ENCODE measurements at regions not wholly inside any gene's neighbourhood (a gene's known extent, or its start where the extent isn't known, plus 50 kb on each side); places are given as distances from the start of the nearest gene placed in this dataset.

DNA sequence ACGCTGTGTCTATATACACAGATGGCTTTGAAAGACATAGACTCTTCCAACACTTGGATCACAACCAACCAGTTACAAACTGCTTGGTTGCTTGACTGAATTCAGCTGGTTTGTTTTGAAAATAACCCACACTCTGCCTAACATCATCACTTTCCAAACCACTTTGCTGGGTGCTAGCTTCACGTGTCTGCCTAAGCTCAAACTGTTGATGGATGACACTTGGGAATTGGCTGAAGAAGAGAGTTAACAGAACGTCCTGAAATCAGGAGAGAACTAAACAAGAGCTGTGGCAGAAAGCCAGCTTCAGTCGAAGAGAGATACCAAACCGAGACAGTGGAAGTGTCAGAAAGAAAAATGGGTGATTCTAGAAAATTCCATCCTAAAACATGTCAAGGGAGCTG, 420.8 kb upstream of the AUTS2 start:
- Mint-ChIP-seq H3K27ac (no peak overlapping the region), H3K36me3 (ENCODE audit: low read depth) (no peaks in the 10 kb centered on the region), H3K9me3 (peaks cover 12% of the 10 kb centered on the region), H3K4me1 (ENCODE audit: low read depth) (no peaks in the 10 kb centered on the region), H3K27me3 (ENCODE audit: insufficient read depth) (no peaks in the 10 kb centered on the region), H3K4me3 (no peak overlapping the region)
- intact Hi-C loops (cut with micrococcal nuclease), result no loop called here
- no peak for DNase-seq (ENCODE audit: low spot score)

DNA sequence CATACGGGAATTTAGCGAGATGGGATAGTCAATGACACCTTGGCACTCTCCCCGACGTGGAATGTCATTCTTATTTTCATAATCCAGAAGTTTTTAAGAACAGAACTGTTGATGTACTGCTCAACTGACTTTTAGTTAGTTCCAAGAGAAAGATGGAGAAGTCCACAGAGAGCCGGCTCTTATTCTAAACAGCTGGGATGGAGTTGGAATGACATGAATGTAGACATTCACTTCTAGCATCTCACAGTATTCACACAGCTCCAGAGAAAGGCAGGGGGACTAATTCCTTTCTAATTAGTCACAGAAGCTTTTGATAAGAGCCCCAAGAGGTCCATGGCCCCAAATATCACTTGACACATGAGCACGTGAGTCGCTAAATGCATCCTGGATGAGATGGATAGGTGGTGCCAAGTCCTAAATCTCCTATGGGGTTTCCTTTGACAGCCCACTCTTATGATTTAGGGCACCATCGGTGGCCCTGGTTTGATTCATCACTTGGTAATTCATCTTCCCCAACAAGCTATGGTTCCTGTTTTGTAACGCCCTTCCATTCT, 420.3 kb upstream of the AUTS2 start:
- intact Hi-C loops (cut with micrococcal nuclease), result no loop called here
- Mint-ChIP-seq H3K27me3 (ENCODE audit: insufficient read depth) (no peaks in the 10 kb centered on the region), H3K9me3 (peaks cover 16% of the 10 kb centered on the region), H3K36me3 (ENCODE audit: low read depth) (no peaks in the 10 kb centered on the region), H3K4me1 (ENCODE audit: low read depth) (no peaks in the 10 kb centered on the region), H3K27ac (no peak overlapping the region), H3K4me3 (no peak overlapping the region)
- DNase-seq (ENCODE audit: low spot score), result no peak

GRCh38 chr7:69180662-69181061, 417.6 kb upstream of the AUTS2 start:
- no peak for DNase-seq (ENCODE audit: low spot score)
- H3K4me3 Mint-ChIP-seq, result no peak overlapping the region
- no peaks in the 10 kb centered on the region for H3K4me1 Mint-ChIP-seq (ENCODE audit: low read depth)
- no peaks in the 10 kb centered on the region for H3K36me3 Mint-ChIP-seq (ENCODE audit: low read depth)
- no peak overlapping the region for H3K27ac Mint-ChIP-seq
- no peaks in the 10 kb centered on the region for H3K27me3 Mint-ChIP-seq (ENCODE audit: insufficient read depth)
- H3K9me3 Mint-ChIP-seq, result peaks cover 14% of the 10 kb centered on the region
- intact Hi-C loops (cut with micrococcal nuclease), result no loop called here

DNA sequence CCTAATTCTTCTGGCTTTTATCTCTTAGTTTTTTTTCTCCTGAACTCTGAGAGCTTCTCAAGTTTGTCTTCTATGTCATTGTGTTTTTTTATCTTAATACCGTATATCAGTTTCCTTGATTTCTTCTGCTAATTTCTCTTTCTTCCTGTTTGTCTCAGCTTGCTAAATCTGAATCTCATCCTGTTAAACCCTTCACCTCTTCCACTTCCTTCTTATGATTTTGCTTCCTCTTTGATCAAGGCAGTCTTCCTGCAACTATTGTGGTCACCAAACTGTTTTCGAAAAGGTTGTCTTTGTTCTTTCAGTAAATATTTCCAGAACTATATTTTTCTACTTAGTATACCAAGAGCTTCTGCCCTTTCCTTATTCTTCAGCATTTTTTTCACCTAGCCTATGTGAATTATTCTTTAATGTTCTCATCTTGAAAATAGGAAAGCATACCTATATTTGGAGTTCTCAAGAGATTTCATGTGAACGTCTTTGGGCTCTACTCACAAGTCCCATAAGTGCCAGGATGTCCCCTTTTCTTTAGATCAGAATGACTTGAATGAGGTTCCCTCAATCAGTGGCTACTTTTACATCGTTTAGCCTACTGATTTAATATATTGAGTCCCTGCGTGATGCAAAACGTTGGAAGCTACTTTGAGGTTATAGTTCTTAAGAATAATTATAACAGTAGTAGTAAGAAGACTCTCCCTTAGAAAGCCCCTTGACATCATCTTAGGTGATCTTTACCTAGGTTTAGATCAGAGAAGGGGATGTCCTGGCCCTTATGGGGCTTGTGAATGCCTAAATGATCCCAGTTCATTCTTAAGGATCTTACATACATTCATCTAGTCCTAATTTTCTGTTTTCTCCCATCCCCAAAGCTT, 415.4 kb upstream of the AUTS2 start:
- no peak for DNase-seq (ENCODE audit: low spot score)
- Mint-ChIP-seq H3K36me3 (ENCODE audit: low read depth) (no peaks in the 10 kb centered on the region), H3K27me3 (ENCODE audit: insufficient read depth) (no peaks in the 10 kb centered on the region), H3K4me1 (ENCODE audit: low read depth) (no peaks in the 10 kb centered on the region), H3K9me3 (peaks cover 21% of the 10 kb centered on the region), H3K27ac (no peak overlapping the region), H3K4me3 (no peak overlapping the region)
- intact Hi-C loops (cut with micrococcal nuclease), result no loop called here

GRCh38 chr7:69184339-69184738, 413.9 kb upstream of the AUTS2 start:
- no peaks in the 10 kb centered on the region for H3K27me3 Mint-ChIP-seq (ENCODE audit: insufficient read depth)
- H3K4me1 Mint-ChIP-seq (ENCODE audit: low read depth), result no peaks in the 10 kb centered on the region
- H3K27ac Mint-ChIP-seq, result no peak overlapping the region
- no peak for DNase-seq (ENCODE audit: low spot score)
- no peaks in the 10 kb centered on the region for H3K36me3 Mint-ChIP-seq (ENCODE audit: low read depth)
- intact Hi-C loops (cut with micrococcal nuclease), result no loop called here
- no peak overlapping the region for H3K4me3 Mint-ChIP-seq
- H3K9me3 Mint-ChIP-seq, result peaks cover 18% of the 10 kb centered on the region

GRCh38 chr7:69185170-69185569, 413.1 kb upstream of the AUTS2 start:
- H3K27ac Mint-ChIP-seq, result no peak overlapping the region
- H3K36me3 Mint-ChIP-seq (ENCODE audit: low read depth), result no peaks in the 10 kb centered on the region
- H3K4me3 Mint-ChIP-seq, result no peak overlapping the region
- no peaks in the 10 kb centered on the region for H3K4me1 Mint-ChIP-seq (ENCODE audit: low read depth)
- no peak for DNase-seq (ENCODE audit: low spot score)
- H3K9me3 Mint-ChIP-seq, result peaks cover 18% of the 10 kb centered on the region
- H3K27me3 Mint-ChIP-seq (ENCODE audit: insufficient read depth), result no peaks in the 10 kb centered on the region
- intact Hi-C loops (cut with micrococcal nuclease), result no loop called here

GRCh38 chr7:69186974-69187373, 411.3 kb upstream of the AUTS2 start:
- H3K27me3 Mint-ChIP-seq (ENCODE audit: insufficient read depth), result no peaks in the 10 kb centered on the region

DNA sequence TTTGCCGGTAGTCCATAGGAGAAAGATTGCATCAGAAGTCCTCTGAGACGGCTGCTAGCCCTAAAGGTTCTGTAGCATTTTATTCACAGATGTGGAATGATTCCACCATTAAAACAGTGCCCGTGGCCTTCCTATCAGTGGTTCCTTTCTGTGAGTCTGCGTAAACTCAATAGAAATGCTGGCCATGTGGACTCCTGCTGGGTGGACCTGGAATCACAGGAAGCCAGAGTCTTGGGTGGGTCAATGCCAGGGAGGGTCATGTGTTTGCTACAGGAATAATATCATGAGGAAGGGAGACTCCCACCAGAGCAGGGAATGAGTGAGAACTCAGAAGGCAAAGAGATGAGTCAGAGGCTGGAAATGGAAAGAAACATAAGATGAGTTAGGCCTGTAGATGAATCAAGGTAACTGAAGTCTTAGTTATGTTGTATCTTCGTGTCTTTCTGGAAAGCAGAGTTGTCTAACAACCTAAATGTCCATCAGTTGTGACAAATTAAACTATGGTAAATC, 410.4 kb upstream of the AUTS2 start:
- H3K27me3 Mint-ChIP-seq (ENCODE audit: insufficient read depth), result no peaks in the 10 kb centered on the region
- H3K27ac Mint-ChIP-seq, result no peak overlapping the region
- H3K4me1 Mint-ChIP-seq (ENCODE audit: low read depth), result no peaks in the 10 kb centered on the region
- peaks cover 18% of the 10 kb centered on the region for H3K9me3 Mint-ChIP-seq
- intact Hi-C loops (cut with micrococcal nuclease), result no loop called here
- DNase-seq (ENCODE audit: low spot score), result no peak
- no peaks in the 10 kb centered on the region for H3K36me3 Mint-ChIP-seq (ENCODE audit: low read depth)
- no peak overlapping the region for H3K4me3 Mint-ChIP-seq

More at GRCh38 chr7:69186974-69187373, 411.3 kb upstream of the AUTS2 start:
- no peaks in the 10 kb centered on the region for H3K36me3 Mint-ChIP-seq (ENCODE audit: low read depth)
- no peak for DNase-seq (ENCODE audit: low spot score)
- intact Hi-C loops (cut with micrococcal nuclease), result no loop called here
- no peaks in the 10 kb centered on the region for H3K4me1 Mint-ChIP-seq (ENCODE audit: low read depth)
- H3K4me3 Mint-ChIP-seq, result no peak overlapping the region
- peaks cover 22% of the 10 kb centered on the region for H3K9me3 Mint-ChIP-seq
- no peak overlapping the region for H3K27ac Mint-ChIP-seq

DNA sequence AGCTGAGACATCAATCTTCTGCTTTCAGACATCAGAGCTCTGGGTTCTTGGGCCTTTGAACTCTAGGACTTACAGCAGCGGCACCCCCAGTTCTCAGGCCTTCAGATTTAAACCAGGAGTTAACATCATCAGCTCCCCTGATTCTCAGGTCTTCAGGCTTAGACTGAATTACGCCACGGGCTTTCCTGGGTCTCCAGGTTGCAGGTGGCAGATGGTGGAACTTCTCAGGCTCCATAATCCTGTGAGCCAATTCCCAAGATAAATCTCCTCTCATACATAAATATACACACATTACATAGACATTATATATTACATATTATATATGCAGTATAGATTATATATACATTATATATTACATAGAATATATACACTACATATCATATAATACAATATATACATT, 408.9 kb upstream of the AUTS2 start:
- H3K4me1 Mint-ChIP-seq (ENCODE audit: low read depth), result no peaks in the 10 kb centered on the region
- H3K9me3 Mint-ChIP-seq, result peaks cover 28% of the 10 kb centered on the region
- DNase-seq (ENCODE audit: low spot score), result no peak
- no peak overlapping the region for H3K27ac Mint-ChIP-seq
- intact Hi-C loops (cut with micrococcal nuclease), result no loop called here
- H3K36me3 Mint-ChIP-seq (ENCODE audit: low read depth), result no peaks in the 10 kb centered on the region
- no peak overlapping the region for H3K4me3 Mint-ChIP-seq
- H3K27me3 Mint-ChIP-seq (ENCODE audit: insufficient read depth), result no peaks in the 10 kb centered on the region

DNA sequence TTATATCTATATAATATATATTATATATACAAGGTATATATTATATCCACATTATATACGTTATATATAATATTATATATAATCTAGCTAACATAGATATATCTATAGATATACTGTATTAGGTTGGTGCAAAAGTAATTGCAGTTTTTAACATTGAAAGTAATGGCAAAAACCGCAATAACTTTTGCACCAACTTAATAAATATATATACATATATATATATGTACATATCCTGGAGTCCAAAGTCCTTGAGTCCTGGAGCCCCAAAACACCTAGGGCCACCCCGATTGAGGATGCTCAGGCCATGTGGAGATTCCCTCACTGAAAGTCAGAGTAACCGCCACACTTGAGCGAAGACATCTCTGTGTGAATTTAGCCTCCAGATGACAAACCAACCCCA, 408.2 kb upstream of the AUTS2 start:
- no peak for DNase-seq (ENCODE audit: low spot score)
- intact Hi-C loops (cut with micrococcal nuclease), result no loop called here
- Mint-ChIP-seq H3K9me3 (peaks cover 29% of the 10 kb centered on the region), H3K27me3 (ENCODE audit: insufficient read depth) (no peaks in the 10 kb centered on the region), H3K27ac (no peak overlapping the region), H3K4me3 (no peak overlapping the region), H3K36me3 (ENCODE audit: low read depth) (no peaks in the 10 kb centered on the region), H3K4me1 (ENCODE audit: low read depth) (no peaks in the 10 kb centered on the region)

DNA sequence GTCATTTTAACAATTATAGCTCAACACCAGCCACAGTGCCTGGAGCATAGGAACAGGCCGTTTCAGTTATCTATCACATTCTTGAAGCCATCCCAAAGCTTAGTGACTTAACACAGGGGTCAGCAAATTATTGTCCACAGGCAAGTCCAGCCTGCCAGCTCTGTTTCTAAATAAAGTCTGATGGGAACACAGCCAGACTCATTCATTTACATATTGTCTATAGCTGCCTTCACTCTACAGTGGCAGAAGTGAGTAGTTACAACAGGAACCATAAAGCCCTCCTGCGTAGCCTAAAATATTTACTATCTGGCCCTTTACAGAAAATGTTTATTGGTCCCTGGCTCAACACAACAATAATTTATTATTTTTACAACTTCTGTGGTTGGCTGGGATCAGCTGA, 407.5 kb upstream of the AUTS2 start:
- H3K27ac Mint-ChIP-seq, result no peak overlapping the region
- intact Hi-C loops (cut with micrococcal nuclease), result no loop called here
- H3K9me3 Mint-ChIP-seq, result peaks cover 27% of the 10 kb centered on the region
- DNase-seq (ENCODE audit: low spot score), result no peak
- no peaks in the 10 kb centered on the region for H3K4me1 Mint-ChIP-seq (ENCODE audit: low read depth)
- no peaks in the 10 kb centered on the region for H3K36me3 Mint-ChIP-seq (ENCODE audit: low read depth)
- H3K4me3 Mint-ChIP-seq, result no peak overlapping the region
- H3K27me3 Mint-ChIP-seq (ENCODE audit: insufficient read depth), result no peaks in the 10 kb centered on the region

GRCh38 chr7:69192134-69192533, 406.1 kb upstream of the AUTS2 start:
- Mint-ChIP-seq H3K27ac (no peak overlapping the region), H3K36me3 (ENCODE audit: low read depth) (no peaks in the 10 kb centered on the region), H3K27me3 (ENCODE audit: insufficient read depth) (no peaks in the 10 kb centered on the region), H3K9me3 (peaks cover 31% of the 10 kb centered on the region), H3K4me3 (no peak overlapping the region), H3K4me1 (ENCODE audit: low read depth) (no peaks in the 10 kb centered on the region)
- no peak for DNase-seq (ENCODE audit: low spot score)
- intact Hi-C loops (cut with micrococcal nuclease), result no loop called here

DNA sequence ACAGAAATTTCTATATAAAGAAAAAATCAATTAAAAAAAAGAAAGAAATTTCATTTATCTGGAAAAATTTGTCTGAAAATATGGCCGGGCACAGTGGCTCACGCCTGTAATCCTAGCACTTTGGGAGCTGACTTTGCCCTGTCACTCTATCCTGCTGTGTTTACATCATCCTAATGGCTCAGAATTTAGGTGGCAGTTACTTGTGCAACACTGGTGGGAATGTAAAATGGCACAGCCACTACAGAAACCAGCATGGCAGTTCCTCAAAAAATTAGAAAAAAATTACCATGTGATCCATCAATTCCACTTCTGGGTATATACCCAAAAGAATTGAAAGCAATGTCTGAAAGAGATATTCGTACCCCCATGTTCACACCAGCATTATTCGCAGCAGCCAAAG, 405.2 kb upstream of the AUTS2 start:
- intact Hi-C loops (cut with micrococcal nuclease), result no loop called here
- H3K27me3 Mint-ChIP-seq (ENCODE audit: insufficient read depth), result no peaks in the 10 kb centered on the region
- H3K4me1 Mint-ChIP-seq (ENCODE audit: low read depth), result no peaks in the 10 kb centered on the region
- H3K27ac Mint-ChIP-seq, result no peak overlapping the region
- no peaks in the 10 kb centered on the region for H3K36me3 Mint-ChIP-seq (ENCODE audit: low read depth)
- no peak for DNase-seq (ENCODE audit: low spot score)
- H3K9me3 Mint-ChIP-seq, result peaks cover 39% of the 10 kb centered on the region
- no peak overlapping the region for H3K4me3 Mint-ChIP-seq

Data from activated T-helper 1 cell treated with anti-CD3 and anti-CD28 coated beads, Interleukin-12 subunit alpha, Interleukin-12 subunit beta, Interleukin-2, Interleukin-4 antibody, amounts not matched to agents 30 ng/mL and 10 ng/mL and 1 ng/mL, durations not matched to agents 14 hours and 24 hours and 36 hours (primary cell).